ENCODE measurements at regions not wholly inside any gene's neighbourhood (a gene's known extent, or its start where the extent isn't known, plus 50 kb on each side); places are given as distances from the start of the nearest gene placed in this dataset.

DNA sequence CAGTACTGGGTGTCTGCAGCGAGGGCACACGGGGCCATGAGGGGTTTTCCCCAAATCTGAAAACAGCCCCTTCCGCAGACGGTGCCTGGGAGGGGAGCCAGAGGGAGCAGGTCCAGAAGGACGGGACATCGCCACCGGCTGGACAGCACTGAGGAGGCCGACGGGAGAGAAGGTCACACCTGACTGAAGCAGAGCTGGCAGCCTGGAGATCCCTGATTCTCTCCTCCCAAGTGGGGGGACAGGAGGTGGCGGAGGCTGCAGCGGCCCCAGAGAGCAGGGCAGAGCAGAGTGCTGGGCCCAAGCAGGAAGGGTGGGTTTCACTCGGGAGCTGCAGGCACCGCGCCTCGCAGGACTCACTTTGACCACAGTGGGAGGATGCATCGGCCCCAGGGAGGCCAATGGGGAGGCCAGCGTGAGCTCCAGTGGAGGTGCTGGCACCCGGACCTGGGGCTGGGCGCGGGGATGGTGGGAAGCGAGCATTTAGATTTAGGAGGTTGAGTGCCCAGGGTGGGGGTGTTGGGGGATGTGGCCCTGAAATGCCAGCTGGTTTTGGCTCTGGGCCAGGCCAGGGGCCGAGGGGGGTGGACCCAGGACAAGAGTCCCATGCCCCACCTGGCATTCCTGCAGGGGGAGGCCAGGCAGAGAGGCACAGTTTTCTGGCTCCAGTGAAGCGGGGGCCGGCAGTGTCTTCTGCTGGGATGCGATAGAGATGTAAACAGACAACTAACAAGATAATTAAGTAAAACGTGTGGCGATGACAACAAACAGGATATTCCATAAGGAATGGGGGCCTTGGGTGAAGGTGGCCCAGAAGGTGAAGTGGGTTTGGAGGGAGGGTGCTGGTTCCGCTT is 92.3 kb upstream of the FGF3 start:
- DNase-seq, result no peak
- Histone ChIP-seq H3K4me1 (ENCODE audit: low read length) (no peaks in the 10 kb centered on the region), H4K20me1 (ENCODE audit: insufficient read depth, low read depth, low read length) (no peaks in the 10 kb centered on the region), H3K9ac (ENCODE audit: low read length) (no peak overlapping the region), H3K4me3 (ENCODE audit: low read length) (no peak overlapping the region), H3K4me2 (ENCODE audit: low read depth, low read length, poor library complexity, severe bottlenecking) (no peak overlapping the region), H3K36me3 (ENCODE audit: insufficient read depth, low read length) (no peaks in the 10 kb centered on the region), H3K9me2 (replicated peaks; ENCODE audit: insufficient read depth, low read length) (no peaks in the 10 kb centered on the region), H3K9me3 (ENCODE audit: low read length) (no peaks in the 10 kb centered on the region), H3K27ac (ENCODE audit: low read length) (no peak overlapping the region), H2AFZ (ENCODE audit: low read length) (no peak overlapping the region), H3K79me2 (ENCODE audit: low read length) (no peaks in the 10 kb centered on the region), H3K27me3 (ENCODE audit: low read length) (no peaks in the 10 kb centered on the region)

DNA sequence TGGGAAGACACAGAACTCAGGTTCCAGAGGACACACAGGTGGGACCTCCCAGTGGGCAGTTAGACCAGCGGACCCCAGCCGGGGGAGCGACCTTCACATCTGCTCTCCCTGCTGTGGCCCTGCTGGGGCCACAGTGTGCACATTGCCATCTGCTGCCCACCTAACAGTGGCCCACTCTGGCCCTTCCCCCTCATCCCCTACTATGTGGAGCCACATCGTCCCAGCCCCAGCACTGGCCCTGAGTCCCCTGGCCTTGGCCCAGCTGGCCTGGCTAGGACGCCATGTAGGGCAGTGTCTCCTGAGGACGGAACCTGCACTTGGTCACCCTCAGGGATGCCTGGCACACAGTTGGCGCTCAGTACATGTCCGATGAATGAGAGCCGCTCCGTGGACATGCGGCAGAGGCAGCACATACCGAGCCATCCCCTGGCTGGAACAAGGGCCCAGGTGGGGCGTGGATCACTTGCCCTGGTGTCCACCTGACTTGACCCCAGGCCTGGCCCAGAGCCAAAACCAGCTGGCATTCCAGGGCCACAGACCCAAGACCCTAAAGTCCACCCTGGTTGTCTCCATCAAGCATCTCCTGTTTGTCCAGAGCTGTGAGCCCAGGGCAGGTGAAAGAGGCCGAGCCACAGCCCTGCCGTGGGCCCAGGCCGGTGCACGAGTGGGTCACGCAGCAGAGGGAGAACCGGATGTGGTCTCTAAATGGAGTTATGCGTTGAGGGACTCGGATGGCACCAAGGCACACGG is 93.1 kb upstream of the FGF3 start:
- Histone ChIP-seq H3K79me2 (ENCODE audit: low read length) (no peaks in the 10 kb centered on the region), H3K4me2 (ENCODE audit: low read depth, low read length, poor library complexity, severe bottlenecking) (no peak overlapping the region), H3K9ac (ENCODE audit: low read length) (no peak overlapping the region), H3K27me3 (ENCODE audit: low read length) (no peaks in the 10 kb centered on the region), H4K20me1 (ENCODE audit: insufficient read depth, low read depth, low read length) (no peaks in the 10 kb centered on the region), H3K4me3 (ENCODE audit: low read length) (no peak overlapping the region), H3K9me3 (ENCODE audit: low read length) (no peaks in the 10 kb centered on the region), H3K27ac (ENCODE audit: low read length) (no peak overlapping the region), H3K36me3 (ENCODE audit: insufficient read depth, low read length) (no peaks in the 10 kb centered on the region), H2AFZ (ENCODE audit: low read length) (no peak overlapping the region), H3K9me2 (replicated peaks; ENCODE audit: insufficient read depth, low read length) (no peaks in the 10 kb centered on the region), H3K4me1 (ENCODE audit: low read length) (no peaks in the 10 kb centered on the region)
- no peak for DNase-seq

DNA sequence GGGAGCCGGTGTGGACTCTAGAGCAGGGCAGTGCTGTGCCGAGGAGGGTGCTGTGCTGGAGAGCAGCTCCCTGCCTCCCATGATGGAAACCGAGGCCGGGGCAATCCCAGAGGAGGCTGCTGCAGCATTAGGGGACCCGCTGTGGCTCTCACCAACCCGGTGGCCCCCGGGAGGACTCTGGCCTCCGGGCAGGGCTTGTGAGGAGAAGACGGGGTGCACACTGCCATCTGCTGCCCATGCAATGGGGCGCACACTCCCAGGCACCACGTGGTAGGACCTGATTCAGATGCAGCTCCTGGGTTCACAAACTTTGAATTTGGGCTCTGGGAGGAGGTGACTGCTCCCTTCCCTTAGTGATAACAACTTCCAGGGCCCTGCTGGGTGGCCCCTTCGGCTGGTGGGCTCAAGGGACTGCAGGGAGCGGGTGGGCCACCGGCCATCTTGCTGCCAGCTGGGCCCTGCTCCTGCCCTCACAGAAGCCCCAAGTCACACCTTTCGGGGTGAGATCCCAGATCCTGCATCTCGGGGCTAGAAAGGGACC is 93.8 kb upstream of the FGF3 start:
- H3K9ac ChIP-seq (ENCODE audit: low read length), result no peak overlapping the region
- no peaks in the 10 kb centered on the region for H4K20me1 ChIP-seq (ENCODE audit: insufficient read depth, low read depth, low read length)
- peak; percentile 70 for DNase-seq
- H2AFZ ChIP-seq (ENCODE audit: low read length), result no peak overlapping the region
- no peaks in the 10 kb centered on the region for H3K36me3 ChIP-seq (ENCODE audit: insufficient read depth, low read length)
- no peak overlapping the region for H3K4me2 ChIP-seq (ENCODE audit: low read depth, low read length, poor library complexity, severe bottlenecking)
- no peaks in the 10 kb centered on the region for H3K79me2 ChIP-seq (ENCODE audit: low read length)
- H3K27me3 ChIP-seq (ENCODE audit: low read length), result no peaks in the 10 kb centered on the region
- H3K4me1 ChIP-seq (ENCODE audit: low read length), result no peaks in the 10 kb centered on the region
- H3K4me3 ChIP-seq (ENCODE audit: low read length), result no peak overlapping the region
- no peaks in the 10 kb centered on the region for H3K9me2 ChIP-seq (replicated peaks; ENCODE audit: insufficient read depth, low read length)
- no peaks in the 10 kb centered on the region for H3K9me3 ChIP-seq (ENCODE audit: low read length)
- no peak overlapping the region for H3K27ac ChIP-seq (ENCODE audit: low read length)

DNA sequence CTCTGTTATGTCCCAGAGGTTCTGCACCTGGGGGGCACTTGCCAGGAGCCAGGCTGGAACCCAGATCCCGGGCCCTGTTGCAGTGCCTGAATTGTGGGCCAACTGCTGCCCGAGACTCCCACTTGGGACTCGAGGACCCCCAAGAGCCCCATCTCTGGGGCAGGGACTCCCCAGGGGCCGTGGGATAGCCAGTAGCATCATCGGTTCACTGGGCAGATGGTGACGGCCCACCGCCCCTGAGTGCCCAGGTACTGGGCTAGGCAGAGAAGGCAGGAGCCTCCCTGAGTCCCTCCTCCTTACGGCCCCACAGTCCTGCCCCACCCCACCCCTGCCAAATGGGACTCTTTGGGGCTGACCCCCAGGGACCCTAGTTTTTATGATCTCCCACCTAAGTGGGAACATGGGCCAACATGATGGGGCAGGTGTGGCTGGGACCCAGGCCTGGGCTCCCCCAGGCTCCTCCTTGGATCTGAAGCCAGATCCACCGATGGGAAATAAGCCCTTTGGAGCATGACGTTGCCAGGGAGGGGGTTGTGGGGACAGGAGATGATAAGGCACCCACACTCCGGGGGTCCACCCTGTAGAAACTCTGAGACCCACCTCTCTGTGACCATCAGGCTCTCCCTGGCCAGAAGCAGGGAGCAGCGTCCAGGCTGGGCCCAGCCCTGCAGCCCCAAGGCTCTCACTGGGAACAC is 94.5 kb upstream of the FGF3 start:
- Histone ChIP-seq H3K27me3 (ENCODE audit: low read length) (no peaks in the 10 kb centered on the region), H3K27ac (ENCODE audit: low read length) (no peak overlapping the region), H3K9me3 (ENCODE audit: low read length) (no peaks in the 10 kb centered on the region), H3K36me3 (ENCODE audit: insufficient read depth, low read length) (no peaks in the 10 kb centered on the region), H3K4me2 (ENCODE audit: low read depth, low read length, poor library complexity, severe bottlenecking) (no peak overlapping the region), H3K9ac (ENCODE audit: low read length) (no peak overlapping the region), H3K4me1 (ENCODE audit: low read length) (no peaks in the 10 kb centered on the region), H4K20me1 (ENCODE audit: insufficient read depth, low read depth, low read length) (0 out of 2 replicates have a peak, but pooled peaks cover 4% of the 10 kb centered on the region), H3K9me2 (replicated peaks; ENCODE audit: insufficient read depth, low read length) (no peaks in the 10 kb centered on the region), H3K79me2 (ENCODE audit: low read length) (no peaks in the 10 kb centered on the region), H3K4me3 (ENCODE audit: low read length) (no peak overlapping the region), H2AFZ (ENCODE audit: low read length) (no peak overlapping the region)
- DNase-seq, result no peak

GRCh38 chr11:69914286-69915150 is 95.3 kb upstream of the FGF3 start:
- no peak for DNase-seq
- Histone ChIP-seq H3K4me1 (ENCODE audit: low read length) (no peaks in the 10 kb centered on the region), H3K4me3 (ENCODE audit: low read length) (no peak overlapping the region), H3K9me3 (ENCODE audit: low read length) (no peaks in the 10 kb centered on the region), H4K20me1 (ENCODE audit: insufficient read depth, low read depth, low read length) (0 out of 2 replicates have a peak, but pooled peaks cover 4% of the 10 kb centered on the region), H3K36me3 (ENCODE audit: insufficient read depth, low read length) (no peaks in the 10 kb centered on the region), H3K9ac (ENCODE audit: low read length) (no peak overlapping the region), H3K9me2 (replicated peaks; ENCODE audit: insufficient read depth, low read length) (no peaks in the 10 kb centered on the region), H3K79me2 (ENCODE audit: low read length) (no peaks in the 10 kb centered on the region), H3K27ac (ENCODE audit: low read length) (no peak overlapping the region), H3K4me2 (ENCODE audit: low read depth, low read length, poor library complexity, severe bottlenecking) (no peak overlapping the region), H2AFZ (ENCODE audit: low read length) (no peak overlapping the region), H3K27me3 (ENCODE audit: low read length) (no peaks in the 10 kb centered on the region)

GRCh38 chr11:69915151-69915500 is 95.9 kb upstream of the FGF3 start:
- no peak overlapping the region for H3K4me2 ChIP-seq (ENCODE audit: low read depth, low read length, poor library complexity, severe bottlenecking)
- 0 out of 2 replicates have a peak, but pooled peaks cover 4% of the 10 kb centered on the region for H4K20me1 ChIP-seq (ENCODE audit: insufficient read depth, low read depth, low read length)
- DNase-seq, result no peak
- H3K27ac ChIP-seq (ENCODE audit: low read length), result no peak overlapping the region
- no peaks in the 10 kb centered on the region for H3K9me2 ChIP-seq (replicated peaks; ENCODE audit: insufficient read depth, low read length)
- H3K9ac ChIP-seq (ENCODE audit: low read length), result no peak overlapping the region
- no peaks in the 10 kb centered on the region for H3K36me3 ChIP-seq (ENCODE audit: insufficient read depth, low read length)
- no peaks in the 10 kb centered on the region for H3K79me2 ChIP-seq (ENCODE audit: low read length)
- H3K4me3 ChIP-seq (ENCODE audit: low read length), result no peak overlapping the region
- no peaks in the 10 kb centered on the region for H3K9me3 ChIP-seq (ENCODE audit: low read length)
- no peaks in the 10 kb centered on the region for H3K27me3 ChIP-seq (ENCODE audit: low read length)
- H2AFZ ChIP-seq (ENCODE audit: low read length), result no peak overlapping the region
- no peaks in the 10 kb centered on the region for H3K4me1 ChIP-seq (ENCODE audit: low read length)

DNA sequence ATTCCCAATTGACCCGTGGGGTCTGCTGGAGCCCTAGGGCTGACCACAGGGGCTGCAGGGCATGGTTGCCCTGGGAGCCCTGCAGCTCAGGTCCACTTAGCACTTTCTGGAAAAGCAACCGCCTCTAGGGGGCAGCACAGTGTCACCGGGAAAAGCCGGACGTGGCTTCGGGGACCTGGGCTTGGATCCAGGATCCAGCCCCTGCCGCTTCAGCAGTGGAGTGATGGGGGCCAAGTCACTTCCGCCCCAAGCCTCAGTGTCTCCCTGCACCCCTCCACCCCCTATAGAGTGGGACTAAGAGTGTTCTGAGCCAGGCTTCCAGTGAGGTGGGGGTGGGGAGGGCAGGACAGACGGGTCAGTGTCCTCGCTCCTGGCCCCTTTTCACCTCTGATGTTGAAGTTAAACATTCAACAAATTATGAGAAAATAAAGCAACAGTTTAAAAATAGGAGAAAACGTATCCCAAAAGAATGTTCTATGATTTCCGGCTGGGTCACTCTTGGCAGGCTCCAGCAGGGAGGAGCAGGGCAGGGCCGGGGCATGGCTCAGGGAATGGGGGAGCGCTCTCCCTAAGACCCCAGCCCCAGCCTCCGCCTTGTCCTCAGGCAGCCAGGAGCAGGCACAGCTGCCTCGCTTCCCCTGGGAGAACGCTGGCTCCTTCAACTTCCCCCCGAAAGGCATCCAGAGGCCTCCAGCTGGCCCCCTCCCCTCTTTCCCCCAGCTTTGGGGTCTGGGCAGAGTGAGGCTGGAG is 96.5 kb upstream of the FGF3 start:
- Histone ChIP-seq H3K4me1 (ENCODE audit: low read length) (no peaks in the 10 kb centered on the region), H3K27me3 (ENCODE audit: low read length) (no peaks in the 10 kb centered on the region), H4K20me1 (ENCODE audit: insufficient read depth, low read depth, low read length) (0 out of 2 replicates have a peak, but pooled peaks cover 4% of the 10 kb centered on the region), H3K9ac (ENCODE audit: low read length) (no peak overlapping the region), H3K9me2 (replicated peaks; ENCODE audit: insufficient read depth, low read length) (no peaks in the 10 kb centered on the region), H3K36me3 (ENCODE audit: insufficient read depth, low read length) (no peaks in the 10 kb centered on the region), H3K27ac (ENCODE audit: low read length) (no peak overlapping the region), H3K4me3 (ENCODE audit: low read length) (no peak overlapping the region), H2AFZ (ENCODE audit: low read length) (no peak overlapping the region), H3K9me3 (ENCODE audit: low read length) (no peaks in the 10 kb centered on the region), H3K79me2 (ENCODE audit: low read length) (no peaks in the 10 kb centered on the region), H3K4me2 (ENCODE audit: low read depth, low read length, poor library complexity, severe bottlenecking) (no peak overlapping the region)
- DNase-seq, result peak; percentile 87
